ENCODE measurements at regions not wholly inside any gene's neighbourhood (a gene's known extent, or its start where the extent isn't known, plus 50 kb on each side); places are given as distances from the start of the nearest gene placed in this dataset.

GRCh38 chr3:83807511-83807910, 1151.3 kb upstream of the CADM2 start:
- no peak for TF ChIP-seq CTCF (IDR thresholded peaks at IDR 0.05; ENCODE audit: insufficient read depth, low read depth, low read length)
- no peak for TF ChIP-seq EZH2 (IDR thresholded peaks at IDR 0.05; ENCODE audit: insufficient read depth, low read length)
